SU-DHL-6 (cell line): ENCODE measurements at regions not wholly inside any gene's neighbourhood (a gene's known extent, or its start where the extent isn't known, plus 50 kb on each side); places are given as distances from the start of the nearest gene placed in this dataset.

Source experiments
- EZH2phosphoT487 ChIP-seq: fragments of 200-600 bp; sonication (generic), shearing (Covaris generic); conservative IDR thresholded peaks from 2 replicates; pipeline ENCODE4 v1.6.1; 2018; ENCODE audit warnings: mild to moderate bottlenecking, antibody characterized with exemption, low read length, moderate library complexity, mixed read lengths
- TF ChIP-seq, protein P1 (sequence below): fragments of 200-600 bp; sonication (generic); IDR thresholded peaks from one replicate; pipeline ENCODE4 v1.5.1; 2017; ENCODE audit warnings: antibody characterized with exemption, mild to moderate bottlenecking, low read length, moderate library complexity; ENCODE audit not compliant: insufficient read depth, poor library complexity, severe bottlenecking

DNA sequence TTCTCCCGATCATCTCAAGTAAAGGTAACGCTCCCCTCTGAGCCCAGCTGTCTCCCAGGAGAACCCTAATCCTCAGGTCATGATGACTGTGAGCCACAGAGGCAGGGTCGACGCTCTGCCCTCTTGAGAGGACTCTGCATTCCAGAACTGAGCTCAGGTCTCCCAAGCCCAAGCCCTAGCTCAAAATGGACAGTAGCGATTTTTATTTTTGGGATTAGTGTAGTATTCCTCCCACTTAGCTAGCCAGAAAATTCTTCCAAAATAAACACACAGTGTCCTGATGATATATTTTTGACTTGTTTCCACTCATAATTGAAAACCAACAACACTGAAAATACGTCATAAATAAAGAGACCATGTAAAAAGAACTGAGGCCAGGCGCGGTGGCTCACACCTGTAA is 462.0 kb upstream of the MGMT start:
- TF ChIP-seq, protein P1, sequence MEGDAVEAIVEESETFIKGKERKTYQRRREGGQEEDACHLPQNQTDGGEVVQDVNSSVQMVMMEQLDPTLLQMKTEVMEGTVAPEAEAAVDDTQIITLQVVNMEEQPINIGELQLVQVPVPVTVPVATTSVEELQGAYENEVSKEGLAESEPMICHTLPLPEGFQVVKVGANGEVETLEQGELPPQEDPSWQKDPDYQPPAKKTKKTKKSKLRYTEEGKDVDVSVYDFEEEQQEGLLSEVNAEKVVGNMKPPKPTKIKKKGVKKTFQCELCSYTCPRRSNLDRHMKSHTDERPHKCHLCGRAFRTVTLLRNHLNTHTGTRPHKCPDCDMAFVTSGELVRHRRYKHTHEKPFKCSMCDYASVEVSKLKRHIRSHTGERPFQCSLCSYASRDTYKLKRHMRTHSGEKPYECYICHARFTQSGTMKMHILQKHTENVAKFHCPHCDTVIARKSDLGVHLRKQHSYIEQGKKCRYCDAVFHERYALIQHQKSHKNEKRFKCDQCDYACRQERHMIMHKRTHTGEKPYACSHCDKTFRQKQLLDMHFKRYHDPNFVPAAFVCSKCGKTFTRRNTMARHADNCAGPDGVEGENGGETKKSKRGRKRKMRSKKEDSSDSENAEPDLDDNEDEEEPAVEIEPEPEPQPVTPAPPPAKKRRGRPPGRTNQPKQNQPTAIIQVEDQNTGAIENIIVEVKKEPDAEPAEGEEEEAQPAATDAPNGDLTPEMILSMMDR, result no peak
- no peak for TF ChIP-seq EZH2phosphoT487
